B cell (primary cell): ENCODE measurements at regions not wholly inside any gene's neighbourhood (a gene's known extent, or its start where the extent isn't known, plus 50 kb on each side); places are given as distances from the start of the nearest gene placed in this dataset.

Source experiments
- ATAC-seq: fragments of 200-7000 bp; cut with Tn5 transposase; one replicate; pipeline ENCODE4 v1.10.0; 2021; ENCODE audit warnings: low read depth, mild to moderate bottlenecking, moderate number of reproducible peaks, moderate library complexity
- CTCF ChIA-PET: fragments of 350-600 bp; sonication (Branson Sonifier 250); formaldehyde crosslinking; loops from one replicate; lab custom pipeline; 2021; ENCODE audit warnings: antibody characterized with exemption, inconsistent platforms; lab: Charles Lee
- POLR2A ChIA-PET: fragments of 350-600 bp; sonication (Branson Sonifier 250); formaldehyde crosslinking; loops from one replicate; lab custom pipeline; 2021; ENCODE audit warnings: antibody characterized with exemption; lab: Charles Lee
- DNase-seq: peaks from one replicate; pipeline ENCODE4 v3.0.0; 2013
- H2AFZ ChIP-seq: 2 replicates; pipeline ENCODE4 v1.6.1; 2012; ENCODE audit warnings: mild to moderate bottlenecking, low read depth, low read length; ENCODE audit not compliant: insufficient read depth, poor library complexity, severe bottlenecking
- H3K27ac ChIP-seq, 2 donors: 1 replicate in 1 of 2; 2 replicates in 1 of 2; pipeline ENCODE4 v1.5.1; 2012 to 2013; ENCODE audit warnings: low read length in 2 of 2, mild to moderate bottlenecking in 2 of 2, moderate library complexity in 1 of 2
- H3K27me3 ChIP-seq, 4 experiments: fragments of 200-600 bp in 1 of 4; sonication (generic) in 1 of 4; replicated peaks in 1 of 4; 1 replicate in 2 of 4; 2 replicates in 2 of 4; pipeline versions ENCODE4 v1.6.1 to v1.7.0; 2013 to 2016; ENCODE audit warnings: low read length in 3 of 4, mild to moderate bottlenecking in 2 of 4, mixed read lengths in 1 of 4, moderate library complexity in 1 of 4; ENCODE audit not compliant: insufficient read depth in 4 of 4, control insufficient read depth in 3 of 4; ENCODE audit errors: control extremely low read depth in 1 of 4
- H3K36me3 ChIP-seq, 2 experiments: replicated peaks in 1 of 2; 1 replicate in 1 of 2; 2 replicates in 1 of 2; pipeline versions ENCODE4 v1.6.1 to v1.7.1; 2013; ENCODE audit warnings: low read length in 1 of 2; ENCODE audit not compliant: insufficient read depth in 2 of 2, control insufficient read depth in 1 of 2; ENCODE audit errors: control extremely low read depth in 1 of 2, extremely low read depth in 1 of 2
- H3K4me1 ChIP-seq, 2 donors: fragments of 200-600 bp in 1 of 2; sonication (generic) in 1 of 2; 1 replicate in 1 of 2; 2 replicates in 1 of 2; pipeline versions ENCODE4 v1.5.1 to v1.6.1; 2013 to 2017; ENCODE audit warnings: low read length in 2 of 2; ENCODE audit not compliant: control insufficient read depth in 2 of 2, insufficient read depth in 2 of 2
- H3K4me2 ChIP-seq: replicated peaks from 2 replicates; pipeline ENCODE3; 2012; ENCODE audit warnings: mild to moderate bottlenecking, low read depth, low read length; ENCODE audit not compliant: poor library complexity, severe bottlenecking
- H3K4me3 ChIP-seq, 5 experiments: fragments of 200-600 bp in 1 of 5; sonication (generic) in 1 of 5; 1 replicate in 3 of 5; 2 replicates in 2 of 5; pipeline versions ENCODE4 v1.5.1 to v1.7.0; 2011 to 2016; ENCODE audit warnings: low read length in 4 of 5, mild to moderate bottlenecking in 4 of 5, low read depth in 2 of 5, control low read depth in 1 of 5, moderate library complexity in 1 of 5; ENCODE audit not compliant: insufficient read depth in 1 of 5; ENCODE audit errors: control extremely low read depth in 1 of 5, extremely low read depth in 1 of 5
- H3K79me2 ChIP-seq: fragments of 200-600 bp; sonication (generic); one replicate; pipeline ENCODE4 v1.6.0; 2016; ENCODE audit warnings: low read length; ENCODE audit not compliant: control insufficient read depth, insufficient read depth
- H3K9ac ChIP-seq: fragments of 200-600 bp; sonication (generic); 2 replicates; pipeline ENCODE4 v1.6.1; 2017; ENCODE audit warnings: mild to moderate bottlenecking, low read length, moderate library complexity
- H3K9me3 ChIP-seq, 3 donors: one replicate each; pipeline versions ENCODE4 v1.6.1 to v1.7.1; 2013; ENCODE audit warnings: low read length in 2 of 3; ENCODE audit not compliant: control insufficient read depth in 2 of 3, insufficient read depth in 1 of 3; ENCODE audit errors: control extremely low read depth in 1 of 3
- H4K20me1 ChIP-seq: 2 replicates; pipeline ENCODE4 v1.6.0; 2012; ENCODE audit warnings: mild to moderate bottlenecking, low read length; ENCODE audit not compliant: insufficient read depth, control insufficient read depth, poor library complexity, severe bottlenecking
- H3K27ac Mint-ChIP-seq: one replicate; pipeline ENCODE4 v1.8.0; 2021; ENCODE audit warnings: mixed read lengths
- H3K27me3 Mint-ChIP-seq: one replicate; pipeline ENCODE4 v1.8.0; 2021; ENCODE audit warnings: mixed read lengths
- H3K4me1 Mint-ChIP-seq: one replicate; pipeline ENCODE4 v1.8.0; 2021; ENCODE audit warnings: mixed read lengths
- H3K4me3 Mint-ChIP-seq: one replicate; pipeline ENCODE4 v1.8.0; 2021; ENCODE audit warnings: mixed read lengths
- H3K9me3 Mint-ChIP-seq: one replicate; pipeline ENCODE4 v1.8.0; 2022; ENCODE audit warnings: mixed read lengths; ENCODE audit not compliant: insufficient read depth
- CTCF ChIP-seq: fragments of 200-600 bp; IDR thresholded peaks from one replicate; pipeline ENCODE4 v1.8.0; 2022; ENCODE audit warnings: antibody characterized with exemption, mild to moderate bottlenecking
- EZH2 ChIP-seq: IDR thresholded peaks from 2 replicates; pipeline ENCODE4 v1.6.1; 2012; ENCODE audit warnings: borderline replicate concordance, low read depth, mild to moderate bottlenecking, moderate library complexity, low read length; ENCODE audit not compliant: insufficient read depth, poor library complexity, severe bottlenecking
- WGBS: methylation state at CpG from one replicate; pipeline ENCODE4 v1.1.5; 2013; ENCODE audit warnings: missing lambda C conversion rate; ENCODE audit not compliant: insufficient coverage; 5-methylcytosine and 5-hydroxymethylcytosine counted together
- intact Hi-C: fragments of 100-400 bp; cut with micrococcal nuclease; formaldehyde crosslinking; loops from one replicate; pipeline ENCODE4 v1.10.0; 2022

- no peak overlapping the region for H3K9ac ChIP-seq
- Mint-ChIP-seq H3K4me3 (no peak overlapping the region), H3K27me3 (no peaks in the 10 kb centered on the region), H3K27ac (no peak overlapping the region), H3K4me1 (no peaks in the 10 kb centered on the region), H3K9me3 (no peaks in the 10 kb centered on the region)
- ChIA-PET CTCF (no interaction called here), POLR2A (no interaction called here)
- H3K4me2 ChIP-seq, result no peak overlapping the region
- DNase-seq (no peak), ATAC-seq (no peak)
- no peak for TF ChIP-seq CTCF
- TF ChIP-seq EZH2, result no peak
- H3K9me3 ChIP-seq, result no peaks in the 10 kb centered on the region
- no peak overlapping the region for H3K4me3 ChIP-seq
- no peak overlapping the region for H3K27ac ChIP-seq
- H3K27me3 ChIP-seq, result no peaks in the 10 kb centered on the region
- intact Hi-C loops, result no loop called here
- H3K79me2 ChIP-seq, result no peaks in the 10 kb centered on the region
- H2AFZ ChIP-seq, result no peak overlapping the region
- H3K4me1 ChIP-seq, result no peaks in the 10 kb centered on the region
- WGBS, result no CpG with 5 or more reads among the region's 1 CpG
- no peaks in the 10 kb centered on the region for H4K20me1 ChIP-seq
- no peaks in the 10 kb centered on the region for H3K36me3 ChIP-seq
Measured at GRCh38 chr7:83806538-83806937, 157.6 kb upstream of the SEMA3E start.

GRCh38 chr7:83799333-83799732, 150.4 kb upstream of the SEMA3E start:
- WGBS, result 85% methylated on average over 4 of the region's 5 CpGs
- DNase-seq (no peak), ATAC-seq (no peak)
- no peaks in the 10 kb centered on the region for H3K27me3 ChIP-seq
- intact Hi-C loops, result no loop called here
- no peaks in the 10 kb centered on the region for H3K79me2 ChIP-seq
- H3K27ac ChIP-seq, result no peak overlapping the region
- no peak overlapping the region for H3K4me2 ChIP-seq
- H3K4me1 Mint-ChIP-seq, result no peaks in the 10 kb centered on the region
- H3K4me3 Mint-ChIP-seq, result no peak overlapping the region
- TF ChIP-seq CTCF (no peak), EZH2 (no peak)
- no peaks in the 10 kb centered on the region for H3K4me1 ChIP-seq
- H3K27ac Mint-ChIP-seq, result no peak overlapping the region
- ChIA-PET CTCF (no interaction called here), POLR2A (no interaction called here)
- no peak overlapping the region for H3K9ac ChIP-seq
- H4K20me1 ChIP-seq, result no peaks in the 10 kb centered on the region
- no peak overlapping the region for H2AFZ ChIP-seq
- H3K27me3 Mint-ChIP-seq, result no peaks in the 10 kb centered on the region
- no peak overlapping the region for H3K4me3 ChIP-seq
- no peaks in the 10 kb centered on the region for H3K9me3 Mint-ChIP-seq
- H3K36me3 ChIP-seq, result no peaks in the 10 kb centered on the region
- H3K9me3 ChIP-seq, result no peaks in the 10 kb centered on the region
